ENCODE measurements at regions not wholly inside any gene's neighbourhood (a gene's known extent, or its start where the extent isn't known, plus 50 kb on each side); places are given as distances from the start of the nearest gene placed in this dataset.

DNA sequence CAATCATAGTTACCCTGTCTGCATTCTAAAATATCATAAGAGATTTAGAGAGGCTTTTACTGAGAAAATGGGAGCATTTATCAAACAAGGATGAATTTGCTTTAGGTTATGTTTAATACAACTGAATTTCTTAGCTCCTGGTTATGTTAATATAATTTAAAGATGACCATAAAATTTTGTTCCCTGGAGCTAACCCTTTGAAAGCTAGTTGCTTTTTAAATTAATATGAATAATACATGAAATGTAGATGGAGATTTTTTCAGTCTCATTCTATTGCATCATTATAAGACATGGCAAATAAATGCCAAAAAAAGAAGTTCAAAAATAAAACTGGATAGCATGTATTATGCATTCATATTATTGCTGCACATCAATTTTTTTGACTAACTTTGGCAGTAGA is 344.1 kb upstream of the NXPH2 start:
- FAIRE-seq: no peak
- Histone ChIP-seq H3K27me3 (ENCODE audit: control insufficient read depth in 2 of 2, insufficient read depth in 2 of 2, low read length in 2 of 2) (no peaks in the 10 kb centered on the region), H4K20me1 (replicated peaks; ENCODE audit: control insufficient read depth, insufficient read depth, low read length) (no peaks in the 10 kb centered on the region), H3K4me2 (ENCODE audit: insufficient read depth, low read length) (no peak overlapping the region), H3K9ac (ENCODE audit: insufficient read depth in 1 of 2, low read depth in 2 of 2, low read length in 2 of 2) (no peak overlapping the region), H3K27ac (ENCODE audit: extremely low read depth, low read depth, low read length) (no peak overlapping the region), H3K9me3 (replicated peaks; ENCODE audit: control insufficient read depth, insufficient read depth, low read depth, low read length) (no peaks in the 10 kb centered on the region; the same call in 1 of the 2 replicates), H3K4me3 (no peak overlapping the region), H3K4me1 (replicated peaks in 1 of 2; ENCODE audit: control insufficient read depth in 2 of 2, insufficient read depth in 2 of 2, low read length in 2 of 2) (no peaks in the 10 kb centered on the region), H3K79me2 (ENCODE audit: control insufficient read depth, insufficient read depth, low read length) (no peaks in the 10 kb centered on the region), H2AFZ (ENCODE audit: low read depth, low read length) (no peak overlapping the region), H3K36me3 (ENCODE audit: control insufficient read depth, insufficient read depth, low read length) (no peaks in the 10 kb centered on the region), H3K9me1 (ENCODE audit: control insufficient read depth, insufficient read depth, low read length) (no peaks in the 10 kb centered on the region)
- ATAC-seq: no peak
- BruUV-seq (replicated peaks): no TSS peak
- TF ChIP-seq ZC3H4 (CRISPR knock-in tag; IDR thresholded peaks at IDR 0.05; ENCODE audit: borderline replicate concordance) (no peak), ZNF184 (CRISPR knock-in tag; IDR thresholded peaks at IDR 0.05) (no peak), ZNF408 (CRISPR knock-in tag; IDR thresholded peaks at IDR 0.05; ENCODE audit: low read depth) (no peak), SFPQ (IDR thresholded peaks at IDR 0.05; ENCODE audit: low read depth, low read length) (no peak), NRF1 (conservative IDR thresholded peaks at IDR 0.05 in 1 of 2, IDR thresholded peaks at IDR 0.05 in 1 of 2) (no peak), ESRRB (CRISPR knock-in tag; IDR thresholded peaks at IDR 0.05; ENCODE audit: borderline replicate concordance) (no peak), ZNF239 (CRISPR knock-in tag; IDR thresholded peaks at IDR 0.05) (no peak), KDM2B (CRISPR knock-in tag; IDR thresholded peaks at IDR 0.05) (no peak), ELF4 (CRISPR knock-in tag; IDR thresholded peaks at IDR 0.05) (no peak), ZNF263 (CRISPR knock-in tag; IDR thresholded peaks at IDR 0.05; ENCODE audit: borderline replicate concordance) (no peak)
- POLR2A ChIA-PET: no interaction called here
- DNase-seq (ENCODE audit: extremely low read depth in 1 of 4, low spot score in 3 of 4): no peak
- in situ Hi-C loops (cut with MboI) (no loop called here), intact Hi-C loops (cut with micrococcal nuclease) (no loop called here)
- CTCF ChIA-PET (ENCODE audit: low intra/inter-chr PET ratio): no interaction called here
